ENCODE measurements at regions not wholly inside any gene's neighbourhood (a gene's known extent, or its start where the extent isn't known, plus 50 kb on each side); places are given as distances from the start of the nearest gene placed in this dataset.
A peak's percentile ranks its signal among the peaks of the same experiment; 100 is the strongest.

GRCh38 chr4:156252358-156252921 is 298.8 kb upstream of the CTSO start:
- H3K4me3 ChIP-seq (ENCODE audit: insufficient read depth, low read depth, low read length) = no peak overlapping the region
- TF ChIP-seq FOS (IDR thresholded peaks at IDR 0.05; ENCODE audit: low read depth, low read length) = no peak
- no peak for TF ChIP-seq BHLHE40 (IDR thresholded peaks at IDR 0.05; ENCODE audit: low read depth, low read length)
- no peak for TF ChIP-seq SMC3 (IDR thresholded peaks at IDR 0.05; ENCODE audit: low read depth, low read length)
- no peak for TF ChIP-seq POLR2A (IDR thresholded peaks at IDR 0.05; ENCODE audit: low read depth, low read length)
- no peak for TF ChIP-seq CHD1 (IDR thresholded peaks at IDR 0.05; ENCODE audit: low read depth, low read length)
- TF ChIP-seq ELK1 (IDR thresholded peaks at IDR 0.05; ENCODE audit: borderline replicate concordance, low read depth, low read length) = no peak
- no peak for TF ChIP-seq RFX5 (IDR thresholded peaks at IDR 0.05; ENCODE audit: low read depth, low read length)
- no peak for TF ChIP-seq MAFK (IDR thresholded peaks at IDR 0.05; ENCODE audit: low read depth, low read length)
- TF ChIP-seq NFE2L2 (IDR thresholded peaks at IDR 0.05; ENCODE audit: low read depth, low read length) = no peak
- no peak for TF ChIP-seq RAD21 (IDR thresholded peaks at IDR 0.05; ENCODE audit: low read length)
- TF ChIP-seq CTCF (conservative IDR thresholded peaks at IDR 0.05; ENCODE audit: low read depth, low read length) = no peak
- no peak for TF ChIP-seq CEBPB (IDR thresholded peaks at IDR 0.05; ENCODE audit: low read depth, low read length)
- no peak for TF ChIP-seq MXI1 (IDR thresholded peaks at IDR 0.05; ENCODE audit: borderline replicate concordance, low read depth, low read length)
- TF ChIP-seq MAZ (IDR thresholded peaks at IDR 0.05; ENCODE audit: borderline replicate concordance, low read depth, low read length) = no peak
- TF ChIP-seq RCOR1 (IDR thresholded peaks at IDR 0.05; ENCODE audit: insufficient replicate concordance, low read length) = no peak
- no peak for TF ChIP-seq USF2 (IDR thresholded peaks at IDR 0.05; ENCODE audit: low read depth, low read length)
- H3K9ac ChIP-seq (ENCODE audit: low read depth, low read length) = no peak overlapping the region
- no peaks in the 10 kb centered on the region for H3K27me3 ChIP-seq (ENCODE audit: control insufficient read depth, insufficient read depth, low read length)
- no peak overlapping the region for H3K23ac ChIP-seq (ENCODE audit: low read depth, low read length)
- H2BK15ac ChIP-seq (ENCODE audit: low read depth, low read length) = no peak overlapping the region
- H4K20me1 ChIP-seq (ENCODE audit: insufficient read depth, low read length) = no peaks in the 10 kb centered on the region
- no peak overlapping the region for H2BK120ac ChIP-seq (ENCODE audit: low read depth, low read length)
- no peak overlapping the region for H2AK5ac ChIP-seq (ENCODE audit: low read depth, low read length)
- H3K36me3 ChIP-seq (ENCODE audit: control insufficient read depth, insufficient read depth, low read length) = no peaks in the 10 kb centered on the region
- peak; percentile 52 for DNase-seq
- peak; percentile 61 for ATAC-seq (ENCODE audit: low read depth)
- dilution Hi-C loops (cut with HindIII; ENCODE audit: low sequenced_read_pairs, unreplicated experiment) = no loop called here
- H3K27ac ChIP-seq (ENCODE audit: insufficient read depth, low read length) = no peak overlapping the region
- ChIA-PET CTCF (interaction anchor here (0.6 kb wide), 1 partner anchor 57 kb away, joined by 3 read pairs; no protein-coding TSS in a partner anchor), POLR2A (ENCODE audit: unreplicated experiment) (interaction anchor here (0.6 kb wide), 1 partner anchor 864 kb away, joined by 4 read pairs; no protein-coding TSS in a partner anchor)
- 0 out of 2 replicates have a peak, but pooled peaks cover 2% of the 10 kb centered on the region for H3K4me1 ChIP-seq (ENCODE audit: control insufficient read depth, insufficient read depth, low read length)
- no peak overlapping the region for H2BK5ac ChIP-seq (ENCODE audit: low read depth, low read length, poor library complexity, severe bottlenecking)
- intact Hi-C loops (cut with micrococcal nuclease) = no loop called here
- no peak overlapping the region for H3K4ac ChIP-seq (ENCODE audit: low read depth, low read length)
- no peak overlapping the region for H3K56ac ChIP-seq (ENCODE audit: extremely low read depth, insufficient read depth, low read length)
- no peak overlapping the region for H2AK9ac ChIP-seq (replicated peaks; ENCODE audit: low read depth, low read length, poor library complexity)
- no peak overlapping the region for H2BK20ac ChIP-seq (ENCODE audit: low read depth, low read length)
- WGBS, 2 experiments (ENCODE audit: extremely low coverage in 2 of 2, insufficient read length in 1 of 2) = no CpG with 5 or more reads among the region's 2 CpGs
- H3K9me3 ChIP-seq (ENCODE audit: control insufficient read depth, insufficient read depth, low read length) = no peaks in the 10 kb centered on the region
- no peaks in the 10 kb centered on the region for H3K9me1 ChIP-seq (ENCODE audit: insufficient read depth, low read length)
- H3K79me1 ChIP-seq (ENCODE audit: low read depth in 1 of 2, low read length in 2 of 2) = no peaks in the 10 kb centered on the region
- no peak overlapping the region for H3K18ac ChIP-seq (ENCODE audit: low read depth, low read length)
- no peak overlapping the region for H3K4me2 ChIP-seq (ENCODE audit: low read depth, low read length)
- no peak overlapping the region for H4K8ac ChIP-seq (ENCODE audit: low read depth in 2 of 2, low read length in 2 of 2)
- in situ Hi-C loops (cut with MboI; ENCODE audit: low sequenced_read_pairs) = no loop called here
- H2AFZ ChIP-seq (replicated peaks; ENCODE audit: low read length, poor library complexity) = no peak overlapping the region
- BruUV-seq (replicated peaks) = no TSS peak
- H3K14ac ChIP-seq (replicated peaks; ENCODE audit: low read depth, low read length) = no peak overlapping the region
- H4K91ac ChIP-seq (ENCODE audit: insufficient read depth, low read depth, low read length) = no peak overlapping the region
- H4K5ac ChIP-seq (ENCODE audit: low read depth, low read length) = no peak overlapping the region
